Neuronal stem cell (in vitro differentiated cells): ENCODE measurements at regions not wholly inside any gene's neighbourhood (a gene's known extent, or its start where the extent isn't known, plus 50 kb on each side); places are given as distances from the start of the nearest gene placed in this dataset.

ENCODE experiments used
- DNase-seq: peaks from one replicate; pipeline ENCODE4 v3.0.0-alpha.2; 2013; ENCODE audit warnings: low spot score
- H2AFZ ChIP-seq: one replicate; pipeline ENCODE4 v1.6.1; 2013; ENCODE audit warnings: mild to moderate bottlenecking, low read length, inconsistent platforms
- H2AK5ac ChIP-seq: 2 replicates; pipeline ENCODE4 v1.6.1; 2013; ENCODE audit warnings: low read depth, mild to moderate bottlenecking, inconsistent platforms, low read length, moderate library complexity, mixed read lengths
- H2BK120ac ChIP-seq: 2 replicates; pipeline ENCODE4 v1.6.1; 2013; ENCODE audit warnings: low read depth, mild to moderate bottlenecking, inconsistent platforms, low read length, moderate library complexity, mixed read lengths
- H2BK12ac ChIP-seq: one replicate; pipeline ENCODE4 v1.6.1; 2013; ENCODE audit warnings: low read length, inconsistent platforms
- H2BK15ac ChIP-seq: 2 replicates; pipeline ENCODE4 v1.6.1; 2013; ENCODE audit warnings: mild to moderate bottlenecking, low read length, inconsistent platforms, mixed read lengths
- H2BK5ac ChIP-seq: one replicate; pipeline ENCODE4 v1.6.1; 2013; ENCODE audit warnings: inconsistent platforms, mild to moderate bottlenecking, low read length, moderate library complexity
- H3K14ac ChIP-seq: one replicate; pipeline ENCODE4 v1.6.1; 2013; ENCODE audit warnings: low read length, inconsistent platforms
- H3K18ac ChIP-seq: 2 replicates; pipeline ENCODE4 v1.6.1; 2013; ENCODE audit warnings: low read length, inconsistent platforms
- H3K23ac ChIP-seq: 2 replicates; pipeline ENCODE4 v1.6.1; 2013; ENCODE audit warnings: low read depth, mild to moderate bottlenecking, mixed read lengths, low read length, inconsistent platforms; ENCODE audit not compliant: poor library complexity
- H3K27ac ChIP-seq: replicated peaks from 3 replicates; pipeline ENCODE4 v1.5.1; 2013; ENCODE audit warnings: low read length, inconsistent platforms
- H3K27me3 ChIP-seq, 3 experiments: 2 replicates each; pipeline ENCODE4 v1.6.1; 2013; ENCODE audit warnings: low read length in 3 of 3, mild to moderate bottlenecking in 2 of 3, inconsistent platforms in 1 of 3, low read depth in 1 of 3, mixed read lengths in 1 of 3, moderate library complexity in 1 of 3; ENCODE audit not compliant: control insufficient read depth in 3 of 3, insufficient read depth in 3 of 3
- H3K36me3 ChIP-seq, 2 donors: replicated peaks in 1 of 2; 2 replicates each; pipeline ENCODE4 v1.6.1; 2013; ENCODE audit warnings: low read length in 2 of 2; ENCODE audit not compliant: control insufficient read depth in 2 of 2, insufficient read depth in 2 of 2
- H3K4ac ChIP-seq: 2 replicates; pipeline ENCODE4 v1.6.1; 2013; ENCODE audit warnings: inconsistent platforms, mild to moderate bottlenecking, low read length, moderate library complexity
- H3K4me1 ChIP-seq, 2 donors: 1 replicate in 1 of 2; 2 replicates in 1 of 2; pipeline ENCODE4 v1.6.1; 2013; ENCODE audit warnings: low read length in 2 of 2, low read depth in 1 of 2; ENCODE audit not compliant: control insufficient read depth in 2 of 2, insufficient read depth in 1 of 2
- H3K4me2 ChIP-seq: one replicate; pipeline ENCODE4 v1.6.1; 2013; ENCODE audit warnings: mild to moderate bottlenecking, low read length, inconsistent platforms; ENCODE audit not compliant: insufficient read depth, poor library complexity, severe bottlenecking
- H3K4me3 ChIP-seq, 2 donors: 2 replicates each; pipeline ENCODE4 v1.5.1; 2013; ENCODE audit warnings: low read length in 2 of 2, mild to moderate bottlenecking in 2 of 2, inconsistent platforms in 1 of 2, moderate library complexity in 1 of 2
- H3K79me1 ChIP-seq: one replicate; pipeline ENCODE4 v1.6.1; 2013; ENCODE audit warnings: low read depth, mild to moderate bottlenecking, inconsistent platforms, low read length, moderate library complexity
- H3K9ac ChIP-seq: one replicate; pipeline ENCODE4 v1.6.1; 2013; ENCODE audit warnings: mild to moderate bottlenecking, low read depth, low read length, inconsistent platforms; ENCODE audit not compliant: poor library complexity
- H3K9me3 ChIP-seq, 2 donors: replicated peaks in 1 of 2; 2 replicates each; pipeline versions ENCODE3 to v1.6.1; 2013; ENCODE audit warnings: low read length in 2 of 2, mild to moderate bottlenecking in 2 of 2, inconsistent platforms in 1 of 2, low read depth in 1 of 2, mixed read lengths in 1 of 2, moderate library complexity in 1 of 2; ENCODE audit not compliant: control insufficient read depth in 2 of 2, insufficient read depth in 1 of 2
- H4K8ac ChIP-seq: one replicate; pipeline ENCODE4 v1.6.1; 2013; ENCODE audit warnings: low read depth, mild to moderate bottlenecking, inconsistent platforms, low read length, moderate library complexity
- H4K91ac ChIP-seq: one replicate; pipeline ENCODE4 v1.6.1; 2013; ENCODE audit warnings: low read length, low read depth, mild to moderate bottlenecking, inconsistent platforms; ENCODE audit not compliant: poor library complexity
- WGBS, 2 donors: extraction: QIAGEN DNeasy Blood & Tissue Kit; methylation state at CpG; one replicate each; pipeline ENCODE4 v1.1.7; 2013; ENCODE audit warnings: missing lambda C conversion rate in 2 of 2, mixed read lengths in 1 of 2; ENCODE audit not compliant: insufficient read length in 2 of 2, insufficient replicate concordance in 1 of 2; ENCODE audit errors: extremely low coverage in 2 of 2; 5-methylcytosine and 5-hydroxymethylcytosine counted together

DNA sequence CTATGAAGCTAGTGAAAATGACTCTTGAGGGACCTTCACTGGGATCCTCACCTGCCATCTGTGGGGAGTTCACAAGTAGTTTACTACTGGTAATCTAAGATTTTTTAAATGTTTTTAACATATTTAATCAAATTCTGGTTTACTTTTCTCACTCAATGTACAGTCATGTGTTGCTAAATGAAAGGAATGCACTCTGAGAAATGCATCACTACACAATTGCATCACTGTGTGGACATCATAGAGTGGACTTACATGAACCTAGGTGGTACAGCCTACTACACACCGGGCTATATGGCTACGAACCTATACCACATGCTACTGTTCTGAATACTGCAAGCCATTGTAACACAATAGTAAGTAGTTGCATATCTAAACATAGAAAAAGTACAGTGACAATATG lies 528.0 kb downstream of the BCL11A start:
- no peaks in the 10 kb centered on the region for H3K9me3 ChIP-seq
- H2BK120ac ChIP-seq, result no peak overlapping the region
- H2AFZ ChIP-seq, result no peak overlapping the region
- no peak overlapping the region for H4K91ac ChIP-seq
- H3K36me3 ChIP-seq, result no peaks in the 10 kb centered on the region
- no peak overlapping the region for H3K9ac ChIP-seq
- H2BK15ac ChIP-seq, result no peak overlapping the region
- no peaks in the 10 kb centered on the region for H3K4me1 ChIP-seq
- no peak overlapping the region for H2BK12ac ChIP-seq
- no peak overlapping the region for H3K4me3 ChIP-seq
- WGBS, 2 donors, result no CpG with 5 or more reads among the region's 2 CpGs
- no peak overlapping the region for H2AK5ac ChIP-seq
- no peak overlapping the region for H3K14ac ChIP-seq
- H3K27me3 ChIP-seq, result no peaks in the 10 kb centered on the region
- DNase-seq, result no peak
- no peak overlapping the region for H3K4me2 ChIP-seq
- no peak overlapping the region for H3K23ac ChIP-seq
- no peak overlapping the region for H3K27ac ChIP-seq
- no peak overlapping the region for H3K18ac ChIP-seq
- H3K4ac ChIP-seq, result no peak overlapping the region
- H2BK5ac ChIP-seq, result no peak overlapping the region
- no peaks in the 10 kb centered on the region for H3K79me1 ChIP-seq
- no peak overlapping the region for H4K8ac ChIP-seq

DNA sequence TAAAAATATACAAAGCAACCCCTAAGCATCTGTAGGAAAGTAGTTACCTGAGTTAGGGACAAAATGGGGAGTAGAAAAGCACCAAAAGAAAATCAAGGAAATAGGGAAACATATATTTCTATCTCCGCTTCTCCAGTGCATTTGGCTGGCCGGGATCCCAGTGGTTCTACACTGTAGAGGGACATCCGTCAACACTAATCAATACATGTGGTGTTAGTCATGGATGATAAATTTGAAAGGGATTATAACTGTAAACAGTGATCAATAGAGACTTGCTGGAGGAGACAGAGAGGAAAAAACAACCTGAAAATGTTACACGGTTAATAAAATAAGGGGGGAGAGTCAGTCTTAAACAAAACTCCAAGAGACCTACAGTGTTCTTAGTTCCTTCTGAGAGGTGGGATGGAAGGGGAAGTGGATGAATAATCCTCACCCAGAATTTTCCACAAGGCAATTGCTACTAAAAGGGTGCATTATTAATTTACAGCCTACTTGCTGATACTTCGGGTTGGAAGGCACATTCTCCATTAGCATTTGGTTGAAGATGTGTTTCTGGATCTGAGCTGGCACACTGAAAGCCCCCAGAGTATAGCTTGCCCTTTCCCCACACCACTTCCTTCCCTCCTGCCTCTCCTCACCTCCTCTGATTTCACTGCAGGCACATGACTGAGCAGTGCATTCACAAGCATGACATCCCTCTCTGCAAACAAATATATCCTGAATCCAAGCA lies 530.0 kb downstream of the BCL11A start:
- DNase-seq, result no peak
- Histone ChIP-seq H3K4me2 (no peak overlapping the region), H3K14ac (peak overlapping the region; percentile 47), H2AFZ (no peak overlapping the region), H2BK15ac (no peak overlapping the region), H2BK120ac (no peak overlapping the region), H3K9me3 (peaks cover 0 to 1% of the 10 kb centered on the region in 2 donors), H3K23ac (no peak overlapping the region), H3K36me3 (no peaks in the 10 kb centered on the region), H4K91ac (no peak overlapping the region), H3K79me1 (no peaks in the 10 kb centered on the region), H2BK5ac (no peak overlapping the region), H3K27ac (no peak overlapping the region), H2AK5ac (no peak overlapping the region), H3K18ac (no peak overlapping the region), H3K9ac (no peak overlapping the region), H3K4me3 (no peak overlapping the region), H3K4ac (no peak overlapping the region), H3K4me1 (no peaks in the 10 kb centered on the region), H4K8ac (no peak overlapping the region), H3K27me3 (no peaks in the 10 kb centered on the region), H2BK12ac (no peak overlapping the region)
- WGBS, 2 donors, result no CpG with 5 or more reads among the region's 5 CpGs

DNA sequence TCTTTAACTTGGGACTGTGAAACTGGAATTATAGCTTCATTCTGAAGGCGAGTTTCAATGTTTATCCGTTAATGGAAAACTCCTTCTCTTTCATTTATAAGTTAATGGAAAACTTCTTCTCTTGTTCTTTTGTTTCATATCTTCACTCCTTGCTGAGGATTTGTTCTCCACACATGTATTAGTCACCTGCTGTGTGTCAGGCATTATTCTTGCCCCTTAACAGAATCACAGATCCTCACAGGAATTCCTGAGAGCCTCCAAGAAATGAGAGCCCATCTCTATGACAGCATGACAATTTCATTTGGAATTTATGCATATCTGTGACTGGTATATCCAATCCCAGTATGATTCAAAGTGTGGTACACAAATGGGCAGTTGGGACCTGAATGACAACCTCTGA lies 545.8 kb downstream of the BCL11A start:
- Histone ChIP-seq H3K36me3 (no peaks in the 10 kb centered on the region), H3K9me3 (no peaks in the 10 kb centered on the region), H3K27me3 (no peaks in the 10 kb centered on the region), H3K23ac (no peak overlapping the region), H3K27ac (no peak overlapping the region), H3K4me1 (no peaks in the 10 kb centered on the region), H4K91ac (no peak overlapping the region), H3K18ac (no peak overlapping the region), H2AFZ (no peak overlapping the region), H2BK12ac (no peak overlapping the region), H2BK120ac (no peak overlapping the region), H4K8ac (no peak overlapping the region), H2AK5ac (no peak overlapping the region), H3K14ac (no peak overlapping the region), H3K4me2 (no peak overlapping the region), H3K4ac (no peak overlapping the region), H3K4me3 (no peak overlapping the region), H2BK5ac (no peak overlapping the region), H3K9ac (no peak overlapping the region), H2BK15ac (no peak overlapping the region), H3K79me1 (no peaks in the 10 kb centered on the region)
- no peak for DNase-seq
- WGBS, 2 donors, result no CpG with 5 or more reads among the region's 2 CpGs

DNA sequence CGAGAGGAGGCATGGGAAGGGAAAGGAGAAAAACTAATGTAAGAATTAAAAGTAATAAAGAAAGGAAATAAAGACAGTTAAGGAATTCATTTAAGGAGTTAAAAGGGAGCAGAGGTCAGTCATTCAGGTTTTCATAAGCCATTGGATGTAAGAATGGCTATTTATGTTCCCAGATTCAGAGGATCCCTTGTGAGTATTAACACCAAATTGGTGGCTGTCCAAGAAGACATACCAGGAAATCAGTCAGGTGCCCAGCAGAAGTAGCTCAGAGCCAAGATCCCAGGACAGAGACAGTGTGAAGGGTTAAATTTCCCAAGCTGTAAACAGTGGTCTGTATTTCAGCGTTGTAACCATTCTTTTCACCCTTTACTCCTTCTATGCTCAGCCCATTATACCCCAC lies 550.4 kb downstream of the BCL11A start:
- peaks cover 0 to 2% of the 10 kb centered on the region in 2 donors for H3K4me1 ChIP-seq
- DNase-seq, result no peak

More for the DNA sequence above, 550.4 kb downstream of the BCL11A start:
- Histone ChIP-seq H3K4me2 (no peak overlapping the region), H2AFZ (no peak overlapping the region), H3K27ac (no peak overlapping the region), H3K14ac (no peak overlapping the region), H2BK12ac (no peak overlapping the region), H3K4ac (no peak overlapping the region), H3K36me3 (no peaks in the 10 kb centered on the region), H3K79me1 (no peaks in the 10 kb centered on the region), H3K23ac (no peak overlapping the region), H4K91ac (no peak overlapping the region), H4K8ac (no peak overlapping the region), H2BK120ac (no peak overlapping the region), H3K9ac (no peak overlapping the region), H2BK15ac (no peak overlapping the region), H2BK5ac (no peak overlapping the region), H3K27me3 (no peaks in the 10 kb centered on the region), H3K18ac (no peak overlapping the region), H2AK5ac (no peak overlapping the region), H3K4me3 (no peak overlapping the region), H3K9me3 (no peaks in the 10 kb centered on the region)
- WGBS, 2 donors, result 100% methylated on average over 1 of the region's 2 CpGs
